ENCODE measurements at regions not wholly inside any gene's neighbourhood (a gene's known extent, or its start where the extent isn't known, plus 50 kb on each side); places are given as distances from the start of the nearest gene placed in this dataset.

DNA sequence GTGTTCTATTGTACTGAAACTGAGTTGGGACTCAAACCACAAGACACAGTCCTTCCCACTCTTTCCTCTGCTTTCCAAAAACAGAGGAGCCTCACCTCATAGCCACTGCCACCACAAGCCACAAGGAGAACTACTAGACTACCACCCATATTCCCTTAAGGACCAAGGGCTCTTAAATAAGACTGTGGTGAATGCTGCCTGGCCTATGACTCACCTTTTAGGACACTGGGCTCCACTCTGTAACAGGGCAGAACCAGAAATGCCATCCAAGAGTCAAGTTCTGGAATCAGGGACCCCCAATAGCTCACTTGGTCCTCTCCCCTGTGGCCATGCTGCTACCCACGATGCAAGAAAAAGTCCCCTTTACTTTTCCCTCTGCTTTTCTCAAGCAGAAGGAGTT is 851.4 kb downstream of the BCL11A start:
- DNase-seq: no peak

DNA sequence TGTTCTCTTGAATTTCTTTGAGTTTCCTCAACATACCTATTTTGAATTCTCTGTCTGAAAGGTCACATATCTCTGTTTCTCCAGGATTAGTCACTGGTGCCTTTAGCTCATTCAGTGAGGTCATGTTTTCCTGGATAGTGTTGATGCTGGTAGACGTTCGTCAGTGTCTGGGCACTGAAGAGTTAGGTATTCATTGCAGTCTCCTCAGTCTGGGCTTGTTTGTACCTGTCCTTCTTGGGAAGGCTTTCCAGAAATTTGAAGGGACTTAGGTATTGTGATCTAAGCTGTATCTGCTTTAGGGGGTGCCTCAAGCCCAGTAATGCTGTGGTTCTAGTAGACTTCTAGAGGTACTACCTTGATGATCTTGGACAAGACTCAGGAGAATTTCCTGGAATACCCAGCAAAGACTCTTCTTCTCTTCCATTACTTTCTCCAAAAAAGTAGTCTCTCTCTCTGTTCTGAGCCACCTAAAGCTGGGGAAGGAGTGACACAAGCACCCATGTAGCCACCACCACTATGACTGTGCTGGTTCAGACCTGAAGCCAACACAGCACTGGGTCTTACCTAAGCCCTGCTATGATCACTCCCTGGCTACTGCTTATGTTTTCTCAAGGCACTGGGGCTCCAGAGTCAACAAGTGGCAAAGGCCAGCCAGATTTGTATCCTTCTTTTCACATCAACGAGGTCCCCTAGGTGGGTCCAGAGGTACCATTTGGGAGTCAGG is 852.0 kb downstream of the BCL11A start:
- no peak for DNase-seq

DNA sequence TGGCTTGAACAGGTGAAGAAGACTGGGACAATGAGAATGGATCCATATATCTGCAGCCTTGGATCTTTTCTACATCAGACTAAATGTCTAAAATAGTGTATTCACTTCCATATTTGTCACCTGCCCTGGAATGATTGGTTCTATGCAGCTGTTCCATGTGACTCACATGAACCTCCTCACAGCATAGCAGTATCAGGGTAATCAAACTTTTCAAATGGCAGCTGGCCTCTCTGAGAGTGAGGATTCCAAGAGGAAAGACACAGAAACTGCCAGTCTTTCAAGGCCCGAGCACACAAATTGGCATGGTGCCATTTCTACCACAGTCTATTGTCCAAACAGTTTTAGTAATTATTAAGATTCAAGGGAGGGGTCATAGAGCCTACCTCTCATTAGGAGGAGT is 859.3 kb downstream of the BCL11A start:
- no peak for DNase-seq

DNA sequence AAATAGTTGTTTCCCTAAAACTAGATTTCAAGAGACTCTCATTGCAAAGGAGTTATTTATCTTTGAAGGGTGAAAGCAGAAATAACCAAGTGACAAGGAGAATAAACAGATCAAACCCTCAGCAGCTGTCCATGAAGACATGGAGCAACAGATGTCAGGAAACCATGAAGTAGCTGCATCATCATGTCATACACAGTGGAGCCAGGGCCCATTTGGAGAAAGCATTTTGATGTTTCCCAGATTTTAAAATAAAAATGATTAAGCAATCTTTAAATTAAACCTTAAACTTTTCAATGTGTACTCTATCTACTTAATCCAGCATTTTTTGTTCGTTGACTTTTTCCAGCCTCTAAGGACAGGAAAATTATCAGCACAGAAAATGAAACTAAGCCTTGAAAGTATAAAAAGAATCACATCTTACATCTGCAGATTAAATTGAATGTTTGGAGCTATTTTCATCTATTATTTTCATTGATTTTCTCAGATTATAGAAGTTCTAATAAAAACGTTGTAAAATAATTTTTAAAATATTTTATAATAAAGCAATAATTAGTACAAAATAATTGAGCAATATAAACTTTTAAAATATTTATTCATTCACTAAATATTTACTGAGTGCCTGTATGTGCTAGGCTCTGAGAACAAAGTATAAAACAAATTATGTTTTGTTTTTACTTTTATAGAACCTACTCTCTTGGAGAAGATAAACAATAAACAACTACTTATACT is 860.1 kb downstream of the BCL11A start:
- no peak for DNase-seq

DNA sequence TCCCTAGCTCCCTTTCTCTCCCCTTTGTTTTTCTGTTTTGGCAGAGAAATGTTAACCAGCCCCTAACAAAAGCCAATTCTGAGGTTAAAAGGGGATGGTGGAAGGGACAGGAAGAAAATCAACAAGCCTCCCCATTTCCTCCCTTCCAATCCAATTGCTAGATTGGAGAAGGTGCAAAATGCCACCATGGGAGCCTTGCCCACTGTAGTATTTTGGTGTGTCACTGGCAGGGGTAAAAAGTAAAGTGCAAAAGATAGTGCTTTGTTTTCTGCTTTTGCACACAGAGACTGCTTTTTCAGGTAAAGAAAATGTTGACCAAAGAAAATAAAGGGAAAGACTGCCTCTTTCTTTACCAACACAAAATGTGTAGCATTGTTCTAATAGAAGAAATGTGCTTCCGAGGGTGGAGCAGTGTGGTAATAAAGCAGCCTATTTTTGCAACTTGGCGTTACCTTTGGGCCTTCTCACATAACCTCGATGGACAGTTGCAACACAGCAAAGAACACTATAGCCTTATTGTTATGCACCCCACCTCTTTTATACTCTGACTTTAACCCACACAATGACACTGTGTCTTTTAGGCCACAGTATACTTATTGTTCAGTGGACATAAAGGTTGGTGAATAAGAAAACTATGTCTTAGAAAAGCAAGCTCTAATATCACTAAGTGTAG is 861.8 kb downstream of the BCL11A start:
- DNase-seq: no peak

DNA sequence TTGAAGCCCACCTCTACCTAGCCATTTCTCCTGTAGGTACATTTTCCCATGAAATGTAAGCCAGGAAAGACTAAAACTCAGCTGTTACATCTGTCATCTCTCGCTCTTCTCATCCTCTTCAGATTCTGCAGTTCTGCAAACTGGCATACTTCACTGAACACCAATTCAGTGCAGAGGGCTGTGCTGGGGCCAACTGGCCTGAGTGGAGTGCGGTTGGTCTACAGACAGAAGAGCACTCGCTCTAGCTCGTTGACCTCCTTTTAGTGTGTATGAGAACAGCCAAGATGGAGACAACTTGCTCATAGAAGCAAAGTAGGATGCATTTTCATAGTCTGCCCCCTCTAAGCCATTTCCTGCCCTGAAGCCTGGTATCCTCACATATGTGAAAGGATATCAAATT is 862.6 kb downstream of the BCL11A start:
- DNase-seq: no peak

DNA sequence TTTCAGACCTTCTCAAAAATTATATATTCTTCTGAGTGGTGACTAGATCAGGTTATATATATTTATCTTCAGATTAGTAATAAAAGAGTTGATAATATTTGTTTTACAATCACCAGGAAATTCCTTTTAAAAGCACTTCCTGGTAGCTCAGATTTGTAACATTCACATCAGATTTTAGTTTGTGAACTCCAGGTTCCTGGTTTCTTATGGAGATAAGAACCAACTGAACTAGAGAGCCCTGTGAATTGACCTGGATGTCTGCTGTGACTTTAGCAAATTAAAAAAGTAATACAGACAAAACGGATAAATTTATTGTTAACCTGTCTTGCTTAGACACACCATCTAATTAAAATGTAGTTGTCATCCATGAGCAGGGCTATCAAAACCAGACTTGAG is 868.7 kb downstream of the BCL11A start:
- no peak for DNase-seq

DNA sequence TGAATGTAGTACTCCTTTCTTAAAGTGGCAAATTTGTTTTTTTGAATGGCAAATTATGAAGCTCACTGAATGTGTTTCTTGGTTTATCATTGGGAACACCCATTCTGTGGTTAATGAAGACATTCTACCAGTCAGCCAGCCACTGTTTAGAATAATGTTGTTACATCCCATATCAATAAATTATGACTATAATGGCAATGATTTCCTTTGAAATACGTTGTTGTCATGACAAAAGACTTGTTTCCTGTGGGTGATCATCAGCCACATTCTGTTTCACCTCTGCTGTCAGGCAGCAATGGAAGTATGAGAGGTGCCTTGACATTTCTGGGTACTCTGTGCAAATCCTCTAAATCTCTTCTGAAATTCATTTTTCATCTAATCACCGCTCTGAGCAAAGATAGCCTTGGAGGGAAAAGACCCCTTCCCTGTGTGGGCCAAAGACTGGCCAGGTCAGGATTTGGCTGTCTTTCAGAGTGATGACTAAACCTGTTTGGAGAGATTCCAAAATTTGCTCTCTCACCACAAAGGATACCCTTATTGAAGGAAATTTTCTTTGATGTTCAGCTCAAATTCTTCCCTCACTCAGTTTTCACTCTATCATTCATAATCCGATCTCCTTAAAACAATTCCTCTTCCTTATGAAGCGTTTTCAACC is 869.2 kb downstream of the BCL11A start:
- no peak for DNase-seq

DNA sequence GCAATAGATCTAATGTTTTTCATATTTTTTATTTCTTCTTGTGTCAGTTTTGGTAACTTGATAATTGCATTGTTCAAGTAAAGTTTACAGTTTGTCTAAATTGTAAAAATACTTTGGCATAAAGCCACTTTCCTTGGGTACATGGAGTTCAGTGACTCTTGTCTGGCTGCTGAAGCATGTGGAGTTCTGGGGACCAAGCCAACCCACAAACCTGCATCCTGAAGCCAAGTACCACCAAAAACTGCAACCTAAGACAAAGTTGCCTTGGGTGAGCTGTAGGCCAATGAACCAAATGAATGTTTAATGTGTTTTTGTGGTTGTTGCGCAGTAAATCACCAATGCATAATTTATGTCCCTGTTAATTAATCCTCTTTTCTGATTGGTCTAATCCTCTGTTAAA is 872.6 kb downstream of the BCL11A start:
- DNase-seq: no peak

DNA sequence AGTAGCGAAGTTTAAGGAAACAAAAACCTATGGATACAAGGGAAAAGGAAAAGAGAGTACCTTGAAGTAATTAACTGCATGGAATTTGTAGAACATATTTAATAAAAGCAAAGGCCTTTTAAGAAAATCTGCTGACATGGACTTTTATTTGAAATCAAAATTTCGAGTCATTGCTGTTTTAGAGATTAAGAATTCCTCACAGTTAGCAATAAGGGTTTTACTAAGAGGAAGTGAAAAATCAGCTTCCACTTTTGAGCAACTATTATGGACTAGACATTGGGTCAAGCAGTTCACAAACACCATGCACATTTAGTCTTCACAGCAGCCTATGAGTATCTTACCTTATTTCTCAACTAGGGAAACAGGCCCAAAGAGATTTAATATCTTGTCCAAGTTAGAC is 876.3 kb downstream of the BCL11A start:
- DNase-seq: no peak

DNA sequence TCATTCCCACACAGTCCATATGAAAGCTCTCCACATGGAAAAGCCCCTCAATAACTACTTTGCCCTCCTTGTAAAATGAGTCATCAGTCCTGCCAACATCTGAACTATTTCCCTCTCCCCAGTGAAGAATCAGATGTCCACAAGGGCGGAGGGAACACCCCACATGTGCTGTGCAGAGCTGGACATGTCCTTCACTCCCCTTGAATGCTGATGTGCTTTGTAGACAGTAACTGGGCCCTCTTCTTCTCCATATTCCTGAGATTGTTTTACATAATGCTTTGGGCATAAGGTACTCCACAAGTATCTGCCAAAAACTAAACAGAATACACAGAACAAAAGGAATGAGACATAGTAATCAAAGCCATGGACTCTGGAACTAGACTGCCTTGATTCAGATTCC is 879.4 kb downstream of the BCL11A start:
- DNase-seq: no peak

DNA sequence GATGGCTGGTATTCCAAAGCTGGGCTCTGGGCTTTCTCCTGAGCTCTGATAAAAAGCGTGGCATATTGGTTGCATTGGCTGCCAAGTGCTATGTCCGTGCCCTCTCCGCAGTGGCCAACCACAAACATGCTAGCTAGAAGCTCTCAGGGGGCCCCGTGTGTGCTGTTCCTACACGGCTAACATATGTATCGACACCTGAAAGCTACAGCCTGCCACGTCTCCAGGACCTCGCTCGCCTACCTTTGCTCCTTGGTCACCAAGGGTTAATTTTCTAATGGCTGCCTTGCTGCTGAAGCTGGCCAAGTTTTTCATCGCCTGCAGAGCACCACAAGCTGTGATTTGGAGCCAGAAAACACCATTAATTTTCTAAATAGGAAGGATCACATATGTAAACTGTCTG is 888.4 kb downstream of the BCL11A start:
- no peak for DNase-seq

DNA sequence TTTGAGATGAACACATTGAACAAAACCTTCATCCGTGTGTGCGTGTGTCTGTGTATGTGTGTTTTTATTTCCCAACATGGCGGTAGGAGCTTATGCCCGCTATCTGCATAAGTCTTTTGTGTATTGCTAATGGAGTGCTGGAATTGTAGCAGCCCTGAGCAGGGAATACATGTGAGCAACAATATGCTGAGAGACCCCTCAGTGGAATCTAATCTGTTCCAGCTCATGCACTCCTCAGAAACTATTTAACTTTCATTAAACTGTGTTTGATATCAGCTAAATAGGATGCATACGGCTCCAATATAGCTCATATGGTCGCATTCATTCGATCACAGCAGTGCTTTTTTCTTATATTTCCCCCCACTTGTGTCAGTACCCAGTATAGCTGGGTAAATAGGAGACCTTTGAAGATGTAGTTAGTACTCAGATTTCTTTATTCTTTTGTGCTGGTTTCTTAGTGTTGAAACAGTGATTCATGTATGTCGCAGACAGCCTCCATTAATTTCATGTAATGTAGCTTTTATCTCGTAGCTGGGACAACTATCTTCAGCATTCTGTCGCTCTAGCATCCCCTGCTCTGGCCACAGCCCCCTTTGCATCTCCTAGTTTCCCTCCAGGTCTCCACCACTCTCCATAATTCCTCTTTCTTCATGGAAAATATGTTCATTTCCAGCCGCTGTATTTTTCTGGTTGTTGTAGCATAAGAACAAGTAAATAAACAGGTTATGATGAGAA is 891.2 kb downstream of the BCL11A start:
- no peak for DNase-seq

DNA sequence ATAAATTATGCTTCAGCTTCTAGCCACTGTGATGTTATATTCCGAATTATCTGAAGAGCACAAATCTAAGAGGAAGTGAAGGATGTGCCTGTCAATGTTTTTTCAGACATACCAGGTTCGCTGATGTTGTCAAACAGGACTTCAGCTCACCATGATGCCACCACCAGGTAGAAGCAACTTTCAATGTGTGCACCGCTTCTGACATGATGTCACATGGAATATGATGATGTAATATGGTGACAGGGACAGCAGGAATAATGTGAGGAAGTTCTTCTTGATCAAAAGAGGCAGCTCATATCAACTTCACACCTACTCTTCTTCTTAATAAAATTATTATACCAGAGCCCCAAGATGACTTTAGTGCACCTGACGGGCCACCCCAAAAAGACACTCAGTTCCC is 893.2 kb downstream of the BCL11A start:
- DNase-seq: no peak

DNA sequence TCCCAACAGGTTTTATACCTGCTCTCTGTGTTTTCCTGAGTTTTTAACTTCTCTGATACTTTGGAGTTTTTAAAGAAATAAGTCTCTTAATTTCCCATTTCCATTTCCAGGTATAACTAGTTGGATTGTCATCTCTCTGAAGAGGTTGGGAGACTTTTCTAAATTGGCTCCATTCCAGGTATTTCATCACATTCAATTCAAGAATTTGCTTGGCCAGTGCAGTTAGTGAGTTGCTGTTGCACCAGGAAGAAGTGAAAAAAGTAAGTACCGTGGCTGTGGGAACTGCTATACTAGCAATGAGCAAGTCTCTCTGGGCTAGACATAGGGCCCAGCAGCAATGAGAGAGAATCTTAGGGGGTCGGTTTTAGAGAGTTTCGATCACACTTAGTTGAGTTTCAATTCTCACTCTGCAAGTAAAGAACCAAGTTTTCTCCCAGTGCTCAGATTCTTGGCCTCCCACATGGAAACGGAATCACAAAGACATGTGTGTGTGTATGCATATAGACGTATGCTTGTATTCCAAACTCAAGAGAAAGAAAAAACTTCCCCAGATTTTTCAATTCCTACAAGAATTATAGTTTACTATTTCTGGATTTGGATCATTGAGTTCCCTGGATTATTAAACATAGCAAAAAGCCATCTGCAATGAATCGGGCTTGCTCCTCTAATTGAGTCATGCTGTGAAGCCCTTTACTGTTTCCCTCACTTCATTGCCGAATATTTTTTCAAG is 894.4 kb downstream of the BCL11A start:
- DNase-seq: no peak

DNA sequence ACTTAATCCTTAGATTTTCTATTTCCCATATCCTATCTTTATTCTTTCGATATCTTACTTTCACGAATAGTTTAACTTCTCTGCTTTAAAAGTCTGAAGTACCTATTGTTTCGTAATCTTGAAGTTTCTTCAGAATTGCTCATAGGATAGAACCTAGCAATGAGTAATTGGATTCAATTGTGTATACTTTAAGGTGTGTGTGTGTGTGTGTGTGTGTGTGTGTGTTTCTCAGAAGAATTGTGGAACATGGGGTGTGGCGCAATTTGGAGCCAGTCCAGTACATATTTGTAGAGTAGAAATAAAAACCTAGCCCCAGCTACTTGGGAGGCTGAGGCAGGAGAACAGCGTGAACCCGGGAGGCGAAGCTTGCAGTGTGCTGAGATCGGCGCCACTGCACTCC is 897.6 kb downstream of the BCL11A start:
- no peak for DNase-seq

DNA sequence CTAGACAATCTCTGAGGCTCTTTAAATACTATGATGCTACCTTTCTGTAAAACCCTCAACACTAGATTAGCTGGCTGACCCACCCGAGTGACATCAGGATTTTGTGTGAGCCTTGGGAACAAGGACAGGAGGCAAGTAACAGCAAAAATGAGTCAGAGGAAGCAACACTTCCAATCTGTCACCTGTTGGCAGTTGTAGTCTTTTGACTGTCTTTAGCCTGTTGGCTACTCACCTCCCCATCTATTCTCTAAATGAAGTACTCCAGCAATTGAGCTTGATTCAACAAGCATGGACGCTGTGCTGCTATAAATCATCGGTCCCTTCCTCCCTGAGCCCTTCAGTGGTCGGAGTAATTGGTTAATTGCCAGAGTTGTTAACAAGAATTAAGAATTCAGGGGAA is 898.7 kb downstream of the BCL11A start:
- DNase-seq: no peak

DNA sequence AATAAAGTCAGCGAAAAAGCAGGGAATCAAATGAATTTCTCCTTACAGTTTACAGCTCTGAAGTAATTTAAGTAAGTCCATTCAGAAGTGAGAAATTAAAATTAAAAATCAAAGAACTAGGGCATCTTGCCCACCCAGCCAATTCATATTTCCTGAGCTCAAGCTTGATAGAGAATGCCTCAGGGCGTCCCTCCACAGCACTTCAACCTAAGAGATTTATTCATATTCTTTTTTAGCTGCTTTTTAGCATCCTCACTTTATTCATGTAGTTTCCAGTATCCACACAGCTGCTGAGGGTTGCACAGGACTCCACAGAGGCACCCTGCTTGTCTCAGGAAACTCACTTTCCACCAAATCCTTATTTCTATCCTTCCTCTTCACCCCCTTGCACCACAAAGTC is 900.3 kb downstream of the BCL11A start:
- DNase-seq: no peak

DNA sequence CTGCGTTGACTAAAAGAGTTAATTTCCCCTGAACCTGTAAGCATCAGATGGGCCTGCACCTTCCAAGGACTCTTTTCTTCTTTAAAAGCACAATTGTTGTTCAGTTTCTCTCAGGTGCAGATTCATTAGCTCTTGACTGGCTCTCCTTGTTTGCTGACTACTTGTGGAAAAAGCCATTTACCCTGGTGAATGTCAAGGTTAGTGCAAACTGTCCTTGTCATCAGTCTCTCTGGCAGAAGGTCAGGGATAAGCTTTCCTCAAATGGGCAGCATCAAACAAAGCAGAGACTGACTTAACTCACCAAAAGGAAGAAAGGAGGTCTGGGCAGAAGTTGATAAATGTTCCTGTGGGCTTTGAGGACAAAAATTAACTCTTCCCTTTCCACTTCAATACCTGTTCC is 922.7 kb downstream of the BCL11A start:
- DNase-seq: no peak

DNA sequence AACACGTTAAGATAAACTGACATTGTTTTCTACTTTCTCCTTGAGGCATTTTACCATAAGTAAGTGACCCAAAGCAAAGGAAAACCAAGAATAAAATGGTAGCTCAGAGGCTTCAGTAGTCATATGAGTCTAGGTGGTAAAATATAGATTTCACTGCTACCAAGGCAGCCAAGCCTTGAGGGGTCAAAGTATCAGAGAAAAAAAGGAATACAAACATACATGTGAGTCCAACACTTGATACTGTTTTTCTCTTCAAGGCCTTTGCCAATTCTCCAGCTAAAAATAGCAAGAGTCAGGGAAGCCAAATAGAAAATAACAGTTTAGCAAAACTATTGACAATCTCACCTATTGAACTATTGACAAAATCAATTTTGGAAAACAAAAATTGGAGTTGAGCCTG is 925.9 kb downstream of the BCL11A start:
- DNase-seq: no peak

DNA sequence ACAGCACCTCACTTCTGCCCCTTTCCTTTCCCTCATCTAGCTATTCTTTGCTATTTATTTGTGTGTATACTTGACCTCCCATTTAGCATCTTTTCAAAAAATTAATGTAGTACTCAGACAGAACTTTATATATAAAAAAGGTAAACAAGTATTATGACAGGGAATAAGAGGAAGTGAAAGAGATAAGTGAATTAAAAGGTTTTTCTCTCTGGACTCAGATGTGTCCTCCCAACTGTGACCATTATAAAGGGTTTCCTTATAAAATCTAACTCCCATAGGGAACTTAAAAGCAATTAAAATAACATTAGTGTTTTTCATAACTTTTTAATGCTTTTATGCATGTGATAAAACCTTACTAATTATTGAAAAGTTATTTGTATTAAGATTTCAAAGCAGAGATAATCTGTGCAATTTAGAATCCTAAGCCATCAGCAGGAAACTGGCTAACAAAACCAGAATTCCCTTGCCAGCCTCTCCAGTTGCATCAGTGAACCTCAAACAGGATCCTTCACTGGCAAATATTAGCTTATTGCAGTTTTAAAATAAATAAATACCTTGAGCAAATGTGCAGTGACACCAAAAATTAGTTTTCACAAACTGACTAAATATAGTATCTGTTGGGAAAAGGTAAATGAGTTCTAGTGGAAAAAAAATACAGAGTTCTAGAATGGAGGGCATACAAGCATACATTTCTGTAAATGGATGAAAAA is 930.7 kb downstream of the BCL11A start:
- no peak for DNase-seq

DNA sequence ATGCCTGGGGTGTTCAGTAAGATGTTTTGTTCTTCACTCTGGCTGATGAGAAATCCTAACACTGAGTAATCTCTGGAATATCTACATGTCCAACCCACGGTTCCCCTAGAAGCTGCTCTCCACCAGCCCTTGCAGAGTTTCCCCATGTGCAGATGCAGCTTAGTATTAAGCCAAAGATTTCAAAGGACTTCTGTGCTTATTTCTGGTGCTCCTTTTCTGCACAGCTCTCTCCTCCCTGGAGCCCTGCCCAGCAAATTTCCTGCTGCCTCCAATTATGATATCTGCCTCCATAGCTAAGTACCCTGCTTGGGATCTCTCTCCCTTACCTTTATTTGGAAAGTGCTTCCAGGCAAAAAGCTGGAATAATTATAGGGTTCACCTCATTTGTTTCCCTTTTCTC is 949.3 kb downstream of the BCL11A start:
- DNase-seq: no peak

Measured in NCI-H2107 (cell line).